ENCODE measurements at regions not wholly inside any gene's neighbourhood (a gene's known extent, or its start where the extent isn't known, plus 50 kb on each side); places are given as distances from the start of the nearest gene placed in this dataset.
A peak's percentile ranks its signal among the peaks of the same experiment; 100 is the strongest.

- H3K27ac ChIP-seq, result peak overlapping the region; percentile 99
- no peak for TF ChIP-seq CTCF (conservative IDR thresholded peaks at IDR 0.05)
- TF ChIP-seq ZFX (IDR thresholded peaks at IDR 0.05), result no peak
These were observed 79.7 kb upstream of the WNT7B start for GRCh38 chr22:46056546-46057245.

- peak overlapping the region; percentile 99 for H3K27ac ChIP-seq
- TF ChIP-seq CTCF (conservative IDR thresholded peaks at IDR 0.05) (no peak), ZFX (IDR thresholded peaks at IDR 0.05) (no peak)
These were observed 80.5 kb upstream of the WNT7B start for GRCh38 chr22:46057246-46058090.

- TF ChIP-seq CTCF (conservative IDR thresholded peaks at IDR 0.05), result no peak
- no peak for TF ChIP-seq ZFX (IDR thresholded peaks at IDR 0.05)
- peak overlapping the region; percentile 99 for H3K27ac ChIP-seq
These were observed 81.1 kb upstream of the WNT7B start for GRCh38 chr22:46058091-46058420.

GRCh38 chr22:46058591-46059519 lies 81.9 kb upstream of the WNT7B start:
- no peak for TF ChIP-seq CTCF (conservative IDR thresholded peaks at IDR 0.05)
- peak; percentile 58 for TF ChIP-seq ZFX (IDR thresholded peaks at IDR 0.05)
- H3K27ac ChIP-seq, result peak overlapping the region; percentile 99

- TF ChIP-seq CTCF (conservative IDR thresholded peaks at IDR 0.05) (no peak), ZFX (IDR thresholded peaks at IDR 0.05) (no peak)
- H3K27ac ChIP-seq, result peak overlapping the region; percentile 98
These were observed 83.5 kb upstream of the WNT7B start for GRCh38 chr22:46060292-46061123.

- TF ChIP-seq ZFX (IDR thresholded peaks at IDR 0.05) (no peak), CTCF (conservative IDR thresholded peaks at IDR 0.05) (no peak)
- H3K27ac ChIP-seq, result peak overlapping the region; percentile 98
These were observed 84.2 kb upstream of the WNT7B start for GRCh38 chr22:46061124-46061500.

Data from C4-2B (cell line).